SK-N-MC (cell line): ENCODE measurements at regions not wholly inside any gene's neighbourhood (a gene's known extent, or its start where the extent isn't known, plus 50 kb on each side); places are given as distances from the start of the nearest gene placed in this dataset.

Experiments
- EZH2 ChIP-seq: fragments of 200-600 bp; sonication (generic); IDR thresholded peaks from one replicate; pipeline ENCODE4 v1.6.1; 2017; ENCODE audit warnings: antibody characterized with exemption
- FOXP2 ChIP-seq: optimal IDR thresholded peaks from 2 replicates; pipeline ENCODE3; 2011; ENCODE audit warnings: mild to moderate bottlenecking, moderate library complexity; ENCODE audit not compliant: insufficient read depth; ENCODE audit errors: extremely low read length, control extremely low read depth
- POLR2AphosphoS5 ChIP-seq: IDR thresholded peaks from 2 replicates; pipeline ENCODE4 v1.6.1; 2012; ENCODE audit warnings: mild to moderate bottlenecking, low read depth, low read length, borderline replicate concordance

DNA sequence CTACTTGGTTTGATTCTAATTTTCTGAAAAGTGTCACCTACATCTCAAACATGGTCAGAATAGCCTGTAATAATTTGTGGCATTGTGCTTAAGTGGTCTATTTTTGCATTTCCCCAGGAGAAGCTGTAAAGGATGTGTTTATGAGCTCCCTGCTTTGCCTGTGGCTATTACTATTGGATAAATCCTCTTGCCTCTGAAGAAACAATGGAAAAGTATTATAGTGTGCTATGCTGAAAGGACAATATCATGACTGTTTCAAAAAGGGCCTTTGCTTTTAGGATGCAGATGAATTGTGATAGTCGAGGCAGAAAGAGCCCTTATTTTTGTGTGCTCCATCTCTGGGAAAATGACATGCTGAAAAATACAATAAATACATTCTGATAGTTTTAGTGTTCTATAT lies 94.1 kb upstream of the ARMC3 start:
- no peak for TF ChIP-seq EZH2
- TF ChIP-seq POLR2AphosphoS5, result no peak
- no peak for TF ChIP-seq FOXP2
